ENCODE measurements at regions not wholly inside any gene's neighbourhood (a gene's known extent, or its start where the extent isn't known, plus 50 kb on each side); places are given as distances from the start of the nearest gene placed in this dataset.

GRCh38 chr20:43263226-43263625, 73.5 kb upstream of the PTPRT start:
- intact Hi-C loops (cut with micrococcal nuclease): no loop called here
- ATAC-seq: no peak
- DNase-seq: no peak

DNA sequence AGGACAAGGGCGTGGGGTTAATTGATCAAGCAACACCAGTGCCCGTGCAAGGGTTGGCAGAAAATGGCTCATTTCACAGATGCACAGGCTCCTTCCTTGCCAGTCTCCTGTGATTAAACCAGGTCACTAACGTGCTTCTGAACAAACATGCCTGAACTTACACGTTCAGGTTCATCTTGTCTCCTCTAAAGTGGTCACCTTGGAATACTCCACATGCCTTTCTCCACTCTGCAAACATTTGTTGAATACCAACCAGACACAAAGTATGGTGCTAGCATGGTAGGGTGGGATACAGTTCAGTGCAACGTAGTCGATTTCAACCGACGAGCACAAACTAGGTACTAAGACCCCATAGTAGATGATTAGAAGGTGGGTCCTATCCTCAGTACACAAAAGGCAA, 72.6 kb upstream of the PTPRT start:
- no peak for ATAC-seq
- DNase-seq: no peak
- intact Hi-C loops (cut with micrococcal nuclease): no loop called here

GRCh38 chr20:43255877-43256276, 66.2 kb upstream of the PTPRT start:
- intact Hi-C loops (cut with micrococcal nuclease): no loop called here
- DNase-seq: no peak

DNA sequence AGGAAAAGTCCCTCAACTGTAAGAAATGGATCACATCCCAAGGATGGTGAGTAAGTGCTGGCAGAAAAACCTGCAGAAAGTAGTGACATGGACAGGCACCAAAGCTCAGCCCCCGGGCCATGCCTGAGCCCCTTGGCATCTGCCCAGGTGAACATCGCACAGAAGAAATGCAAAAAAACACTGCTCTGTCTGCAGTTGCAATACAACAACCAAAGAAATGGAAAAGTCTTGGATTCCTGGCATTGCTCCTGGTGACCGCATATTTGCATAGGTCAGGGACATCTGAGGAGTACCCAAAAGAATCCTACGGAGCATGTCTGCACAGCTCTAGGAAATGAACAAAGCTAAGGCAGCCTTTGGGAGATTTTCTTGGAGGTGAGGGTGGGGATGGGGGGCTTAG, 63.1 kb upstream of the PTPRT start:
- no peak for ATAC-seq
- intact Hi-C loops (cut with micrococcal nuclease): no loop called here
- no peak for DNase-seq

More at GRCh38 chr20:43255877-43256276, 66.2 kb upstream of the PTPRT start:
- ATAC-seq: no peak

GRCh38 chr20:43248341-43248740, 58.6 kb upstream of the PTPRT start:
- DNase-seq: no peak
- no peak for ATAC-seq
- intact Hi-C loops (cut with micrococcal nuclease): no loop called here

DNA sequence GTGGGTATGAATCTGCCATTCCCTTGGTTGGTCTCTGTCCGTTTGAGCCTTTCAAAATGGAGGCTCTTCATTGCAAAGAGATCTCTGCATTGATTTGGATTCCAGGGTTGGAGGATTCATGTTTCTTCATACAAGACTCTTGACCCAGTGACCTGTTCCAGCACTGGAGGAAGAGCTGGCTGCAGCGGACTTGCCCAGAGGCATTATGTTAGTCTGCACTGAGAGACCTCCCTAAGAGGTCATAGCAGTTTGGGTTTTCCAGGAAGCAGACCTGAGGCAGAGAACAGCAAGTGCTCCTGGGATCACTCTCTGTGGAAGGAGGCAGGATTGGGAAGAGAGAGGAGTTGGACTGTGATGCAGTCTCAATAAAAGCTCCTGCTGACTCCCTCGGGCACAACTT, 57.7 kb upstream of the PTPRT start:
- intact Hi-C loops (cut with micrococcal nuclease): no loop called here
- DNase-seq (no peak), ATAC-seq (no peak)

DNA sequence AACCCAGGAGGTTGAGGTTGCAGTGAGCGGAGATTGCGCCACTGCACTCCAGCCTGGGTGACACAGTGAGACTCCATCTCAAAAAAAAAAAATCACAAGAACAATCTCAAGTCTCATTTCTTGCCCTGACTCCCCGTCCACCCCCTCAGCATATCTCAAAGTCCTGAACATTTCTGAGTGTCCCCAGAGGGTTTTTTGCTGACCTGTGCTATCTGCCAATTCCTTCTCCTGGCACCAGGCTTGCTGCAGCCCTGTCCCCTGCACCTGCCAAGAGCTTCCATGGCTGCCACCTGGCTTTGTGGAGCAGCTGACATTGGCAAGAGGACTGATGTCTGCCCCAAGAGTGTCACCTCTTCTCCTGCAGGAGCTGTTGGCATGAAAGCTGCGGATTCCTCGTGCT, 54.9 kb upstream of the PTPRT start:
- ATAC-seq: no peak
- DNase-seq: no peak
- intact Hi-C loops (cut with micrococcal nuclease): no loop called here

DNA sequence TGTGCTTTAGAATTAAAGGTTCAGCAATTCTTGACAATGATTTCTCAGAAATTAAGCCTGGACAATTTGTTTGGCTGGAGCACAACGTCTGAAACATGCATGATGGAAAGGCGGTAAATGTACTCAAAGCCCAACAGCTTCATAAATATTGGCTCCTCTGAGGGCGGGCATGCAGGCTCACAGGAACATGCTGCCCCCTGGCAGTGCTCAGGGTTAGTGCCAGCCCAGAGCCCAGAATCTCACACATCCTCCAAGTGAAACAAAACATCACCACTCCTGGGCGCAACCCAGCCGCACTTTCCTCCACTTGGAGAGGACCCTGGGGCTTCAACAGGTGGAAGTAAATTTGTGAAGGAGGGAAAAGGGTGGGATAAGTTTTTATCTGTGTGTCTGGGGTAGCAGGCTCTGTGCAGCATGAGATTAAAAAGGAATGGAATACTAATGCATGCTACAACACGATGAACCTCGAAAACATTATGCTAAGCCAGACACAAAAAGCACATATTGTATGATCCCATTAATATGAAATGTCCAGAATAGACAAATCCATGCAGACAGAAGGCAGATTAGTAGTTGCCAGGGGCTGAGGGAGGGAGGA, 54.1 kb upstream of the PTPRT start:
- DNase-seq (no peak), ATAC-seq (no peak)
- intact Hi-C loops (cut with micrococcal nuclease): no loop called here

GRCh38 chr20:43241057-43241702, 51.5 kb upstream of the PTPRT start:
- intact Hi-C loops (cut with micrococcal nuclease): no loop called here

More at GRCh38 chr20:43241057-43241702, 51.5 kb upstream of the PTPRT start:
- no peak for ATAC-seq
- no peak for DNase-seq
